GM12878 (cell line): ENCODE measurements at regions not wholly inside any gene's neighbourhood (a gene's known extent, or its start where the extent isn't known, plus 50 kb on each side); places are given as distances from the start of the nearest gene placed in this dataset.

ENCODE experiments used
- ATAC-seq: fragments of 200-7000 bp; cut with Tn5 transposase; 3 replicates; pipeline ENCODE4 v1.9.1; 2020; ENCODE audit warnings: mild to moderate bottlenecking, moderate library complexity
- BruUV-seq: library from RNA; stranded (reverse); fragments of 400-500 nt; replicated peaks from 2 replicates; lab custom pipeline; 2021; lab: Mats Ljungman, UMichigan
- CTCF ChIA-PET: fragments of 300-600 bp; sonication (Branson Sonifier 250); formaldehyde crosslinking; extraction: SDS; loops from one replicate; lab custom pipeline; 2021; ENCODE audit warnings: inconsistent platforms; lab: Yijun Ruan, JAX
- POLR2A ChIA-PET: fragments of 350-600 bp; formaldehyde crosslinking; extraction: SDS; loops from one replicate; lab custom pipeline; 2021; ENCODE audit warnings: inconsistent platforms; lab: Charles Lee
- RAD21 ChIA-PET: fragments of 300-600 bp; sonication (Branson Sonifier 250); formaldehyde crosslinking; loops from one replicate; lab custom pipeline; 2023; ENCODE audit warnings: antibody characterized with exemption; ENCODE audit not compliant: unreplicated experiment; lab: Charles Lee
- SMC1A ChIA-PET: fragments of 300-600 bp; sonication (Branson Sonifier 250); formaldehyde crosslinking; loops from one replicate; lab custom pipeline; 2023; ENCODE audit not compliant: unreplicated experiment, uncharacterized antibody; lab: Charles Lee
- DNase-seq: peaks from one replicate; pipeline ENCODE4 v3.0.0-alpha.2; 2011; ENCODE audit warnings: low read depth, low spot score
- FAIRE-seq: peaks from 3 replicates; lab custom pipeline; 2011; peaks lifted over from hg19 to GRCh38; lab: Jason Lieb, UNC
- H2AFZ ChIP-seq: 2 replicates; pipeline ENCODE4 v1.6.0; 2011; ENCODE audit warnings: low read depth, low read length, control low read depth; ENCODE audit not compliant: control insufficient read depth
- H3K27ac ChIP-seq: 2 replicates; pipeline ENCODE4 v1.5.1; 2011; ENCODE audit warnings: control low read depth; ENCODE audit not compliant: control insufficient read depth, insufficient read depth
- H3K27me3 ChIP-seq, 2 experiments: replicated peaks in 1 of 2; 2 replicates each; pipeline versions ENCODE4 v1.6.0 to v1.6.1; 2011; ENCODE audit warnings: low read length in 1 of 2; ENCODE audit not compliant: control insufficient read depth in 2 of 2, insufficient read depth in 2 of 2
- H3K36me3 ChIP-seq, 2 experiments: 2 replicates each; pipeline ENCODE4 v1.5.1; 2011; ENCODE audit warnings: low read length in 1 of 2; ENCODE audit not compliant: control insufficient read depth in 2 of 2, insufficient read depth in 2 of 2
- H3K4me1 ChIP-seq: 2 replicates; pipeline ENCODE4 v1.6.1; 2011; ENCODE audit warnings: mild to moderate bottlenecking, low read length, moderate library complexity, mixed read lengths; ENCODE audit not compliant: control insufficient read depth, insufficient read depth
- H3K4me2 ChIP-seq: 2 replicates; pipeline ENCODE4 v1.6.0; 2011; ENCODE audit warnings: control low read depth; ENCODE audit not compliant: control insufficient read depth, insufficient read depth
- H3K4me3 ChIP-seq: fragments of 200-600 bp; sonication (generic); 2 replicates; pipeline ENCODE4 v1.5.1; 2016
- H3K79me2 ChIP-seq: 2 replicates; pipeline ENCODE4 v1.6.0; 2011; ENCODE audit warnings: low read length; ENCODE audit not compliant: control insufficient read depth, insufficient read depth
- H3K9ac ChIP-seq: 2 replicates; pipeline ENCODE4 v1.8.0; 2011; ENCODE audit warnings: low read length, control low read depth, mixed read lengths; ENCODE audit not compliant: control insufficient read depth, insufficient read depth
- H3K9me3 ChIP-seq: replicated peaks from 3 replicates; pipeline ENCODE4 v1.5.1; 2011; ENCODE audit warnings: mild to moderate bottlenecking, low read length; ENCODE audit not compliant: control insufficient read depth, insufficient read depth
- H4K20me1 ChIP-seq: 2 replicates; pipeline ENCODE4 v1.6.0; 2011; ENCODE audit not compliant: control insufficient read depth, insufficient read depth
- BHLHE40 ChIP-seq, 2 experiments: fragments of 450-650 bp in 1 of 2; IDR thresholded peaks; 2 replicates each; pipeline ENCODE4 v1.6.1; 2011 to 2017; ENCODE audit warnings: low read depth in 2 of 2, borderline replicate concordance in 1 of 2, improper control_type of control experiment in 1 of 2, low read length in 1 of 2, mild to moderate bottlenecking in 1 of 2
- GATAD2B ChIP-seq: fragments of 450-650 bp; conservative IDR thresholded peaks from 2 replicates; pipeline ENCODE4 v1.6.1; 2017; ENCODE audit warnings: low read depth, mild to moderate bottlenecking, moderate library complexity
- HDAC6 ChIP-seq: fragments of 200-600 bp; sonication (generic); IDR thresholded peaks from one replicate; pipeline ENCODE4 v1.8.0; 2017; ENCODE audit warnings: antibody characterized with exemption; ENCODE audit not compliant: unreplicated experiment
- IKZF1 ChIP-seq: fragments of 450-650 bp; conservative IDR thresholded peaks from 2 replicates; pipeline ENCODE4 v1.6.1; 2017; ENCODE audit warnings: antibody characterized with exemption, mild to moderate bottlenecking
- IRF4 ChIP-seq: IDR thresholded peaks from 2 replicates; pipeline ENCODE4 v1.6.1; 2011; ENCODE audit warnings: low read depth, low read length
- NR2F1 ChIP-seq: fragments of 450-650 bp; conservative IDR thresholded peaks from 2 replicates; pipeline ENCODE4 v1.6.1; 2017; ENCODE audit warnings: mild to moderate bottlenecking
- POLR2AphosphoS5 ChIP-seq: IDR thresholded peaks from 2 replicates; pipeline ENCODE4 v1.6.1; 2011; ENCODE audit warnings: mild to moderate bottlenecking, low read length, inconsistent platforms
- RAD51 ChIP-seq: fragments of 450-650 bp; IDR thresholded peaks from 2 replicates; pipeline ENCODE4 v1.6.1; 2016; ENCODE audit warnings: moderate library complexity, mild to moderate bottlenecking, inconsistent platforms
- SRF ChIP-seq, 2 experiments: IDR thresholded peaks; 2 replicates each; pipeline ENCODE4 v1.6.1; 2011; ENCODE audit warnings: low read depth in 2 of 2, low read length in 2 of 2, mild to moderate bottlenecking in 1 of 2, moderate library complexity in 1 of 2
- TCF3 ChIP-seq: IDR thresholded peaks from 2 replicates; pipeline ENCODE4 v1.6.1; 2012; ENCODE audit warnings: low read depth, mild to moderate bottlenecking, low read length, borderline replicate concordance; ENCODE audit not compliant: insufficient read depth
- ZZZ3 ChIP-seq: IDR thresholded peaks from 2 replicates; pipeline ENCODE4 v1.6.1; 2011; ENCODE audit warnings: low read depth; ENCODE audit not compliant: control insufficient read depth, insufficient read length
- WGBS: methylation state at CpG from one replicate; pipeline ENCODE4 v1.1.6; 2016; ENCODE audit warnings: low lambda C conversion rate; ENCODE audit not compliant: insufficient replicate concordance, insufficient coverage; ENCODE audit errors: missing lambda C conversion rate; 5-methylcytosine and 5-hydroxymethylcytosine counted together
- in situ Hi-C: fragments of 300-500 bp; cut with MboI; formaldehyde crosslinking; loops from 9 replicates; pipeline ENCODE4 v1.14.3; 2018; ENCODE audit warnings: mixed read lengths
- intact Hi-C: fragments of 100-400 bp; cut with micrococcal nuclease; formaldehyde crosslinking; loops from one replicate; pipeline ENCODE4 v1.14.2; 2022; ENCODE audit not compliant: unreplicated experiment
- TF ChIP-seq, protein P1 (sequence below): fragments of 450-650 bp; formaldehyde crosslinking; IDR thresholded peaks from 2 replicates; pipeline ENCODE4 v1.4.0; 2022; ENCODE audit warnings: mild to moderate bottlenecking, moderate library complexity
- TF ChIP-seq, protein P2 (sequence below): IDR thresholded peaks from 2 replicates; pipeline ENCODE4 v1.6.1; 2011; ENCODE audit warnings: borderline replicate concordance, low read depth, mild to moderate bottlenecking, moderate library complexity, mixed read lengths, low read length; ENCODE audit not compliant: insufficient read depth; ENCODE audit errors: extremely low read length
- TF ChIP-seq, protein P3 (sequence below): fragments of 450-650 bp; formaldehyde crosslinking; IDR thresholded peaks from 2 replicates; pipeline ENCODE4 v1.5.0; 2022; ENCODE audit warnings: mild to moderate bottlenecking, missing genetic modification characterization
- TF ChIP-seq, protein P4 (sequence below): fragments of 450-650 bp; IDR thresholded peaks from 2 replicates; pipeline ENCODE4 v1.6.1; 2017; ENCODE audit warnings: borderline replicate concordance

DNA sequence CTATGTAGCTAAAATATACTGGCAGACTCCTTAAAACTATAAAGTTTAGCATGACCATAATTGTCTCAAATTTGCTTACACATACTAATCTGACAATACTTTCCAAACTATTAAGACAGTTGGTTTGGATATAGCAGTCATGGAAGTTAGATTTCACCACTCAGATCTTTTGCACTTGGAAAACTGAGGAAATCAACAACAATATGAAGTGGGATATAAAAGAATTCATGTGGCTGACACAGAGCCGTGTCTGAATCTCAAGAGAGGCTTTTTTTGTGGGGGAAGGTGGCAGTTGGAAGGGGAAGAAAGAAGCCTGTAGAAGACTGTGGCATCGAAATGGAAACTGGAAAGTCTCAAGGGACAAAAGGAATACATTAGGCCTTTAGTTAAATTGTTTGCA lies 166.6 kb upstream of the FLRT2 start (continued):
- TF ChIP-seq, protein P1, sequence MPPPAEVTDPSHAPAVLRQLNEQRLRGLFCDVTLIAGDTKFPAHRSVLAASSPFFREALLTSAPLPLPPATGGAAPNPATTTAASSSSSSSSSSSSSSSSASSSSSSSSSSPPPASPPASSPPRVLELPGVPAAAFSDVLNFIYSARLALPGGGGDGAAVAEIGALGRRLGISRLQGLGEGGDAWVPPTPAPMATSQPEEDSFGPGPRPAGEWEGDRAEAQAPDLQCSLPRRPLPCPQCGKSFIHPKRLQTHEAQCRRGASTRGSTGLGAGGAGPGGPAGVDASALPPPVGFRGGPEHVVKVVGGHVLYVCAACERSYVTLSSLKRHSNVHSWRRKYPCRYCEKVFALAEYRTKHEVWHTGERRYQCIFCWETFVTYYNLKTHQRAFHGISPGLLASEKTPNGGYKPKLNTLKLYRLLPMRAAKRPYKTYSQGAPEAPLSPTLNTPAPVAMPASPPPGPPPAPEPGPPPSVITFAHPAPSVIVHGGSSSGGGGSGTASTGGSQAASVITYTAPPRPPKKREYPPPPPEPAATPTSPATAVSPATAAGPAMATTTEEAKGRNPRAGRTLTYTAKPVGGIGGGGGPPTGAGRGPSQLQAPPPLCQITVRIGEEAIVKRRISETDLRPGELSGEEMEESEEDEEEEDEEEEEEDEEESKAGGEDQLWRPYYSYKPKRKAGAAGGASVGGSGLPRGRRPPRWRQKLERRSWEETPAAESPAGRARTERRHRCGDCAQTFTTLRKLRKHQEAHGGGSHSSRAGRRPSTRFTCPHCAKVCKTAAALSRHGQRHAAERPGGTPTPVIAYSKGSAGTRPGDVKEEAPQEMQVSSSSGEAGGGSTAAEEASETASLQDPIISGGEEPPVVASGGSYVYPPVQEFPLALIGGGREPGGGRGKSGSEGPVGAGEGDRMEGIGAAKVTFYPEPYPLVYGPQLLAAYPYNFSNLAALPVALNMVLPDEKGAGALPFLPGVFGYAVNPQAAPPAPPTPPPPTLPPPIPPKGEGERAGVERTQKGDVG (CRISPR knock-in tag) = no peak
- TF ChIP-seq, protein P2, sequence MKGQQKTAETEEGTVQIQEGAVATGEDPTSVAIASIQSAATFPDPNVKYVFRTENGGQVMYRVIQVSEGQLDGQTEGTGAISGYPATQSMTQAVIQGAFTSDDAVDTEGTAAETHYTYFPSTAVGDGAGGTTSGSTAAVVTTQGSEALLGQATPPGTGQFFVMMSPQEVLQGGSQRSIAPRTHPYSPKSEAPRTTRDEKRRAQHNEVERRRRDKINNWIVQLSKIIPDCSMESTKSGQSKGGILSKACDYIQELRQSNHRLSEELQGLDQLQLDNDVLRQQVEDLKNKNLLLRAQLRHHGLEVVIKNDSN = no peak

DNA sequence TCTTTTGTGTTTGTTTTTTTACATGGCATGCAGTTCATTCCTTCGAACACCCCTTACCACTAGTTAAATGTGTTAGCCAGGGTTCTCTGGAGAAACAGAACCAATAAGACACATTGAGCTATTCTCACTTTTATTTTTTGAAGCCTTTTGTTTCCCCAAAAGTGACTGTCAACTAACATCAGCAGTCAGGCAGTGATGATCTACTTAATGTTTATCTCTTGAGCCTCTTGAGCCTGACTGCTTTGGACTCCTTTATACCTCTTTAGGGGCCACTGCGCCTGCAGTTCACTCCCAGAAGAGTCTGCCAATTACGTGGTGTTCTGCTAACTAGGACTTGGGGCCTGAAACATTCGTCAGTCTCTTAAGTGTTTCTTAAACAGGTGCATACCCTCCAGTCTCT lies 163.7 kb upstream of the FLRT2 start:
- Histone ChIP-seq H3K9ac (no peak overlapping the region), H2AFZ (no peak overlapping the region), H3K36me3 (no peaks in the 10 kb centered on the region), H3K4me1 (no peaks in the 10 kb centered on the region), H3K79me2 (no peaks in the 10 kb centered on the region), H4K20me1 (no peaks in the 10 kb centered on the region), H3K27me3 (no peaks in the 10 kb centered on the region), H3K9me3 (no peaks in the 10 kb centered on the region), H3K4me2 (no peak overlapping the region), H3K4me3 (no peak overlapping the region), H3K27ac (no peak overlapping the region)
- no peak for FAIRE-seq
- 7% methylated on average over 4 of the region's 4 CpGs for WGBS
- no peak for ATAC-seq
- no TSS peak for BruUV-seq
- intact Hi-C loops (no loop called here), in situ Hi-C loops (no loop called here)
- no peak for DNase-seq
- ChIA-PET POLR2A (no interaction called here), CTCF (no interaction called here), SMC1A (interaction anchor here (1.0 kb wide), 1 partner anchor 12 kb away, joined by 3 read pairs; no protein-coding TSS in a partner anchor), RAD21 (no interaction called here)
- no peak for TF ChIP-seq TCF3
- TF ChIP-seq, protein P3, sequence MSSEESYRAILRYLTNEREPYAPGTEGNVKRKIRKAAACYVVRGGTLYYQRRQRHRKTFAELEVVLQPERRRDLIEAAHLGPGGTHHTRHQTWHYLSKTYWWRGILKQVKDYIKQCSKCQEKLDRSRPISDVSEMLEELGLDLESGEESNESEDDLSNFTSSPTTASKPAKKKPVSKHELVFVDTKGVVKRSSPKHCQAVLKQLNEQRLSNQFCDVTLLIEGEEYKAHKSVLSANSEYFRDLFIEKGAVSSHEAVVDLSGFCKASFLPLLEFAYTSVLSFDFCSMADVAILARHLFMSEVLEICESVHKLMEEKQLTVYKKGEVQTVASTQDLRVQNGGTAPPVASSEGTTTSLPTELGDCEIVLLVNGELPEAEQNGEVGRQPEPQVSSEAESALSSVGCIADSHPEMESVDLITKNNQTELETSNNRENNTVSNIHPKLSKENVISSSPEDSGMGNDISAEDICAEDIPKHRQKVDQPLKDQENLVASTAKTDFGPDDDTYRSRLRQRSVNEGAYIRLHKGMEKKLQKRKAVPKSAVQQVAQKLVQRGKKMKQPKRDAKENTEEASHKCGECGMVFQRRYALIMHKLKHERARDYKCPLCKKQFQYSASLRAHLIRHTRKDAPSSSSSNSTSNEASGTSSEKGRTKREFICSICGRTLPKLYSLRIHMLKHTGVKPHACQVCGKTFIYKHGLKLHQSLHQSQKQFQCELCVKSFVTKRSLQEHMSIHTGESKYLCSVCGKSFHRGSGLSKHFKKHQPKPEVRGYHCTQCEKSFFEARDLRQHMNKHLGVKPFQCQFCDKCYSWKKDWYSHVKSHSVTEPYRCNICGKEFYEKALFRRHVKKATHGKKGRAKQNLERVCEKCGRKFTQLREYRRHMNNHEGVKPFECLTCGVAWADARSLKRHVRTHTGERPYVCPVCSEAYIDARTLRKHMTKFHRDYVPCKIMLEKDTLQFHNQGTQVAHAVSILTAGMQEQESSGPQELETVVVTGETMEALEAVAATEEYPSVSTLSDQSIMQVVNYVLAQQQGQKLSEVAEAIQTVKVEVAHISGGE = no peak
- TF ChIP-seq POLR2AphosphoS5 = no peak
- no peak for TF ChIP-seq IRF4
- TF ChIP-seq IKZF1 = no peak
- no peak for TF ChIP-seq SRF (IDR thresholded peaks at IDR 0.05; ENCODE audit: low read depth in 2 of 2, low read length in 2 of 2)
- TF ChIP-seq, protein P4, sequence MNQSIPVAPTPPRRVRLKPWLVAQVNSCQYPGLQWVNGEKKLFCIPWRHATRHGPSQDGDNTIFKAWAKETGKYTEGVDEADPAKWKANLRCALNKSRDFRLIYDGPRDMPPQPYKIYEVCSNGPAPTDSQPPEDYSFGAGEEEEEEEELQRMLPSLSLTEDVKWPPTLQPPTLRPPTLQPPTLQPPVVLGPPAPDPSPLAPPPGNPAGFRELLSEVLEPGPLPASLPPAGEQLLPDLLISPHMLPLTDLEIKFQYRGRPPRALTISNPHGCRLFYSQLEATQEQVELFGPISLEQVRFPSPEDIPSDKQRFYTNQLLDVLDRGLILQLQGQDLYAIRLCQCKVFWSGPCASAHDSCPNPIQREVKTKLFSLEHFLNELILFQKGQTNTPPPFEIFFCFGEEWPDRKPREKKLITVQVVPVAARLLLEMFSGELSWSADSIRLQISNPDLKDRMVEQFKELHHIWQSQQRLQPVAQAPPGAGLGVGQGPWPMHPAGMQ = no peak
- no peak for TF ChIP-seq HDAC6
- no peak for TF ChIP-seq NR2F1
- no peak for TF ChIP-seq BHLHE40 (IDR thresholded peaks at IDR 0.05; ENCODE audit: borderline replicate concordance in 1 of 2, low read depth in 2 of 2, low read length in 1 of 2)
- no peak for TF ChIP-seq GATAD2B
- no peak for TF ChIP-seq ZZZ3
- no peak for TF ChIP-seq RAD51
